T-helper 1 cell treated with Interleukin-12 subunit alpha and Interleukin-12 subunit beta and Interleukin-4 antibody, amounts not matched to agents 30 μg/mL and 1 μg/mL, for 36 hours (primary cell): ENCODE measurements at regions not wholly inside any gene's neighbourhood (a gene's known extent, or its start where the extent isn't known, plus 50 kb on each side); places are given as distances from the start of the nearest gene placed in this dataset.
"Not testable (repeated sequence)": the region's sequence is repeated elsewhere in the genome, so short reads cannot be mapped to it uniquely, and the experiment has no call there.

Experiments
- H3K27ac Mint-ChIP-seq: one replicate; pipeline ENCODE4 v1.8.0; 2021; ENCODE audit warnings: mild to moderate bottlenecking, mixed read lengths
- H3K27me3 Mint-ChIP-seq: one replicate; pipeline ENCODE4 v1.8.0; 2021; ENCODE audit warnings: low read depth, mixed read lengths
- H3K36me3 Mint-ChIP-seq: one replicate; pipeline ENCODE4 v1.8.0; 2021; ENCODE audit warnings: low read depth, mixed read lengths
- H3K4me1 Mint-ChIP-seq: one replicate; pipeline ENCODE4 v1.8.0; 2021; ENCODE audit warnings: low read depth, mixed read lengths
- H3K4me3 Mint-ChIP-seq: one replicate; pipeline ENCODE4 v1.8.0; 2021; ENCODE audit warnings: mild to moderate bottlenecking, moderate library complexity, mixed read lengths
- H3K9me3 Mint-ChIP-seq: one replicate; pipeline ENCODE4 v1.8.0; 2021; ENCODE audit warnings: mixed read lengths

GRCh38 chr5:83001796-83002381, 75.3 kb downstream of the TMEM167A start:
- H3K4me1 Mint-ChIP-seq = no peaks in the 10 kb centered on the region
- no peak overlapping the region for H3K4me3 Mint-ChIP-seq
- no peaks in the 10 kb centered on the region for H3K36me3 Mint-ChIP-seq
- H3K27ac Mint-ChIP-seq = no peak overlapping the region
- no peaks in the 10 kb centered on the region for H3K9me3 Mint-ChIP-seq
- no peaks in the 10 kb centered on the region for H3K27me3 Mint-ChIP-seq

DNA sequence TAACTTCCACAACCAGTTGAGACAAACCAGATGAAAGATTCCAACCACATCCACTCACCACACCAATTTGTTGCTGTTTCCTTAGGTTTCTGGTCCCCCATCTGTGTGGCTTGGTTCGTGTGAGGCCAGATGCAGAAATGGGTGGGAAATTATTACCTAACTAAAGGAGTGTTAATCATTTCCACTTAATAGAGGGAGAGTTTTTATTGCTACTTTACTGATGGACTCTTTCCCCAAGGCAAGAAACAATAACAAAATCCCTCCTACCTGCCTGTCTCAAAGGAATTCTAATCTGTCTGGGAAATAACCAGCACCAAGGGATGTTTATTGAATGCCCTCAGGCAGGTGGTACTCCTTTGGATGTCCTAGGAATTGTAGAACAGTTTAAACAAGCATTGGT, 76.3 kb downstream of the TMEM167A start:
- H3K36me3 Mint-ChIP-seq = no peaks in the 10 kb centered on the region
- no peaks in the 10 kb centered on the region for H3K27me3 Mint-ChIP-seq
- no peak overlapping the region for H3K27ac Mint-ChIP-seq
- no peaks in the 10 kb centered on the region for H3K9me3 Mint-ChIP-seq
- no peaks in the 10 kb centered on the region for H3K4me1 Mint-ChIP-seq
- H3K4me3 Mint-ChIP-seq = no peak overlapping the region

DNA sequence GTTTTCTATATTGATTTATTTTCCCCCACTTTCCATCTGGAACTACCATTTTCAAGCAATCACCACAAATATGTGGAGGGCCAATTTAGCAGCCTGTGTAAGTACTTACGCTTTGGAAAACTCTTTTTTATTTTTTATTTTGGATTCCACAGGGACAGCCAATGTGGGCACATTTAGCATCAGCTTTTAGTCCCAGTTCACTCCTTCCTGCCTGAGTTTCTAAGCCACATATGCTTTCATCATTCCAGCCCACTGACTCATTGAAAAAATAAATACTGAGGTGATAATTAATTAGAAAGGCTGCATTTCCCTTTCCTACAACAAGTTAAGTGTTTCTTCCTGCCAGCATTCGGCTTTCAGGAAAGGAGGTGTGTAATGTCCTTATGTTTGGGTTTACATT, 76.8 kb downstream of the TMEM167A start:
- Mint-ChIP-seq H3K4me3 (no peak overlapping the region), H3K9me3 (no peaks in the 10 kb centered on the region), H3K27ac (no peak overlapping the region), H3K27me3 (no peaks in the 10 kb centered on the region), H3K4me1 (no peaks in the 10 kb centered on the region), H3K36me3 (no peaks in the 10 kb centered on the region)

DNA sequence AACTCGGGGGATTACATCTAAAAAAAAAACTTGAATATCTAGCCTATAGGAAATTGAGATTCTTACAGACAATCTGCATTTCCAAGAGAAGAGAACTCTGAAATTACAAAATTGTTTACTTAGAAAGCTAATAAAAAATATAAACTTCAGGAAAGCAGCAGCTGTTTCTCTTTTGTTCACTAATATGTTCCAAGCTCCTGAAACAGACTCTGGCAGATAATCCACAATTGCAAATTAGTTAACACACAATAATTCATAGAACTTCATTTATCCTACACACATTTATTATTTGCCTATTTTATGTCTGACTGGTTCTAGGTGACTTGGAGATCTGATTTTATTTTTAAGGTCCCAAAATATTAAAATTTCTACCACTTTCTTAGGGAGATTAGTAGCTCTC, 83.8 kb downstream of the TMEM167A start:
- H3K4me3 Mint-ChIP-seq = no peak overlapping the region
- H3K27me3 Mint-ChIP-seq = no peaks in the 10 kb centered on the region
- no peaks in the 10 kb centered on the region for H3K36me3 Mint-ChIP-seq
- H3K4me1 Mint-ChIP-seq = no peaks in the 10 kb centered on the region
- H3K27ac Mint-ChIP-seq = no peak overlapping the region
- H3K9me3 Mint-ChIP-seq = no peaks in the 10 kb centered on the region

- H3K27me3 Mint-ChIP-seq = no peaks in the 10 kb centered on the region
- no peak overlapping the region for H3K27ac Mint-ChIP-seq
- no peaks in the 10 kb centered on the region for H3K9me3 Mint-ChIP-seq
- no peaks in the 10 kb centered on the region for H3K4me1 Mint-ChIP-seq
- no peaks in the 10 kb centered on the region for H3K36me3 Mint-ChIP-seq
- H3K4me3 Mint-ChIP-seq = no peak overlapping the region
These were observed 84.5 kb downstream of the TMEM167A start for GRCh38 chr5:82992646-82993045.

DNA sequence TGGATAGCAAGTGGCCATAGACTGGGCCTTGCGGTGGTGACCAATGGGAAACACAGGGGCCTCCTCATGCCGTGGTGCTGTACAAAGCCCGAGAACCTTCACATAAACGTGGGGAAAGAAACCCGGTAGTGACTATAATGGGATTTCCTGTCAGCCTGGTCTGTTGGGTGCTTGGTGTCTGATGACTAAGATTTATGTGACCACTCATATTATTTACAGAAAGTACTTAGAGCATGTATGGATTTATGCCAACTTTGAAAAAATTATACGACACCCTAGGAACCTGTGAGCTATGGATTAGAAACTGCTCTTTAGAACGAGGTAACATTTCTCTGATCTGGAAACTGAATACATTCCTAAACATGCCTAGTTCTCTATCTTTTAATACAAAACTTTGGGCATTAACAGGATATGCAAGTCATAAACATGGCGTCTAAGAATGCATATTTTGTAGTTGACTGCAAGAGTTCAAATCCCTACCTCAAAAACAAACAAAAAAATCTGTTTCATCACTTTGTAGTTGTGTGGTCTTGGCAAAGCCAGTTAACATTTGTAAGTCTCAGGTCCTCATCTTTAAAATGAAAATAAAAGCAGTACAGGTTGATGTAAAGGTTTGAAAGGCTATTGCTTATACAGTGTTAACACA, 85.4 kb downstream of the TMEM167A start:
- no peak overlapping the region for H3K27ac Mint-ChIP-seq

DNA sequence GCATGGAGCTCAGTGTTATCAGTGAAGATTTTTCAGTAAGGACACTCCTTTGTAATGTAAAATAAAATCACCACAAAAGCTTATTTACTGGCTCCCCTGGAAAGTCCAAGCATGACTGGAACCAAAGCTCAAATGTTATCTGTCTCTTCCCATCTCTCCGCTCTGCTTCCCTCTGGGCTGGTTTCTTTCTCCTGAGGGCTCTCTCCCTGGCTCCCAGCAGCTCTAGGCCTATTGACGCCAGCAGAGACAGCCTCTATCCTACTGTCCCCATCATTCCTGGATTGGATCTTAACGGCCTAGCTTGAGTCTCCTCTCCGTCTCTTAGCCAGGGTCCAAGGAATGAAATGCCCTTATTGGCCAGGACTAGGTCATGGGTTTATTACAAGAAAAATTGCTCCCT, 86.1 kb downstream of the TMEM167A start:
- Mint-ChIP-seq H3K9me3 (no peaks in the 10 kb centered on the region), H3K4me3 (no peak overlapping the region), H3K4me1 (no peaks in the 10 kb centered on the region), H3K27me3 (no peaks in the 10 kb centered on the region), H3K27ac (no peak overlapping the region), H3K36me3 (no peaks in the 10 kb centered on the region)

More for the DNA sequence above, 85.4 kb downstream of the TMEM167A start:
- Mint-ChIP-seq H3K27me3 (no peaks in the 10 kb centered on the region), H3K9me3 (no peaks in the 10 kb centered on the region), H3K4me3 (no peak overlapping the region), H3K4me1 (no peaks in the 10 kb centered on the region), H3K36me3 (no peaks in the 10 kb centered on the region)

- H3K4me1 Mint-ChIP-seq = no peaks in the 10 kb centered on the region
- H3K9me3 Mint-ChIP-seq = no peaks in the 10 kb centered on the region
- no peak overlapping the region for H3K27ac Mint-ChIP-seq
- no peak overlapping the region for H3K4me3 Mint-ChIP-seq
- no peaks in the 10 kb centered on the region for H3K27me3 Mint-ChIP-seq
- no peaks in the 10 kb centered on the region for H3K36me3 Mint-ChIP-seq
These were observed 90.0 kb downstream of the TMEM167A start for GRCh38 chr5:82987188-82987587.

DNA sequence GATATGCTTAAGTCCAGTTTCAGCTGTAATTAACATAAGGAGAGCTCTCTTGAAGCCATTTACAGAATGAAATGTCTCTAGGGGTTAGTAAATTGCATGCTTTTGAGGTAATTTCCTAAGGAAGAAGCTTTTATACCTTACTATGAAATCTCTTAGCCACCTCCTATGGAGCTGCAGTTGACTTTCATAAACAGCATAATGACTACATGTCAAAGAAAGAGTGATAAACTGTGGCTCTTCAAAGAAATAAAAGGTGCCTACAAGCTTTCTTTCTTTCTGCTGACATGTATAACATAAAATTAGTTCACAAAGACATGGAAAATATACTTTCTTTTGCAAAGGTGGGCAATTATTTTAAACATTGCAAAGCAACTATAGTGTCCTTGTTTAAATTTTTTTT, 90.8 kb downstream of the TMEM167A start:
- Mint-ChIP-seq H3K9me3 (no peaks in the 10 kb centered on the region), H3K4me3 (no peak overlapping the region), H3K27me3 (no peaks in the 10 kb centered on the region), H3K4me1 (no peaks in the 10 kb centered on the region), H3K27ac (no peak overlapping the region), H3K36me3 (no peaks in the 10 kb centered on the region)

DNA sequence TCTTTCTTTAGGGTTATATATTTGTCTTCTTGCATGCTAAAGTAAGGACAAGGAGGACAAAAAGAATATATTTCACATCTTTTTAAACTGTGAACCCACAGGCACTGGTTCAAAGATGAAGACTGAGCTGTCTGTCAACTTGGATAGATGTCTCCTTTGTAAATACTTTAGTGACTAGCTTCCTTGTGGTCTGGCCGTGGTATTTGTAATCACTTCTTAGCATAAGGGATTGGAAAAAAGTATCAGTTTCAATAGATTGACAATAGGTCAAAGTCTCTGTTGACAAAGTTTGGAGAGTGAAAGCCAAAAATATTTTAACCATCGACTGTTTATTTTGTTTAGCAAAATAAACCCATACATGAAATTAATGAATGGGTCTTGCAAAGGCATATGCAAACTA, 91.4 kb downstream of the TMEM167A start:
- Mint-ChIP-seq H3K27ac (no peak overlapping the region), H3K4me1 (no peaks in the 10 kb centered on the region), H3K36me3 (no peaks in the 10 kb centered on the region)

DNA sequence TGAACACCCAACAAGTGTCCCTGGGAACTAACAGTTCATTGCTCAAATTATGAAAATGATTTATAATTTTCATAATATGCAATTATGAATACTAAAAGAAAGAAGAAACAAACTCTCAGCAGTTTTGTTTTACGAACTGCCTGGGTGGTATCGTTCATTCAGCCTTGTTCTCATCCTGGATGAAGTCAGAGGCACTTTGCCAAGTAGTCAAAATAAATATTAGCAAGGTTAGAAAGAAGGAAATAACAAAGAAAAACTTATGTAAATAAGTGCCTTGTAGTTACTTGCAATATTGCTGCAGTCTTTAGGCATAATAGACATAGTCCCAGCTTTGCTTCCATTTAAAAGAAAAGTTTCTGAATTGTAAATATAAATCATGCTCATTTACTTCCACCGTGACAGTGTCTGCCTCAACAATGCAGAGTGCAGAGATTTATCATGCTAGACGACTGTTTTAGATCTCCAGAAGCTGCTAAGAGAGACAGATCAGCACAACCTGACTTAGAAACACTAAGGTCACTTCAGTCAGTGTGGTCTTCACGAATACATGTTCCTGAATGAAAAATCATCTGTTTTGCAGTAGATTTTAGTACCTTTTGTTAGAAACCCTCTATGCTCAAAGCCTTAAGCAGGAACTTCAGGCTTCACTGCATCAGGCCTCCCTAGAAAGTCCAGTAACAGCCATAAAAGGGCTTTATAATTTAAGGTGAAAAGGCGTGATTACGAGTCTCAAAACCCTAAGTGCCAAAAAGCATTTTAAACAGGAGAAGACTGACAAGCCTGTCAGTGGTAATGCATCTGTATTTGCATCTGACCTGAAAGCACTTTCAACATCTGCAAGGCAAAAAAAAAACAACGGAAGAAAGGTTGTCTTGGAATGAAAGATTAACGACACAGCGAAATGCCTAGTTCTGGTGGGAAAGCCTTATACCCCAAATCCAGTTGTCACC, 92.1 kb downstream of the TMEM167A start:
- H3K4me3 Mint-ChIP-seq = no peak overlapping the region
- no peaks in the 10 kb centered on the region for H3K4me1 Mint-ChIP-seq
- no peaks in the 10 kb centered on the region for H3K27me3 Mint-ChIP-seq
- H3K36me3 Mint-ChIP-seq = no peaks in the 10 kb centered on the region
- H3K27ac Mint-ChIP-seq = no peak overlapping the region
- H3K9me3 Mint-ChIP-seq = no peaks in the 10 kb centered on the region

More for the DNA sequence above, 91.4 kb downstream of the TMEM167A start:
- H3K9me3 Mint-ChIP-seq = no peaks in the 10 kb centered on the region
- H3K27me3 Mint-ChIP-seq = no peaks in the 10 kb centered on the region
- H3K4me3 Mint-ChIP-seq = no peak overlapping the region

- no peaks in the 10 kb centered on the region for H3K27me3 Mint-ChIP-seq
- no peak overlapping the region for H3K4me3 Mint-ChIP-seq
- H3K9me3 Mint-ChIP-seq = no peaks in the 10 kb centered on the region
- no peaks in the 10 kb centered on the region for H3K36me3 Mint-ChIP-seq
- no peaks in the 10 kb centered on the region for H3K4me1 Mint-ChIP-seq
- H3K27ac Mint-ChIP-seq = no peak overlapping the region
These were observed 94.3 kb downstream of the TMEM167A start for GRCh38 chr5:82982846-82983245.

DNA sequence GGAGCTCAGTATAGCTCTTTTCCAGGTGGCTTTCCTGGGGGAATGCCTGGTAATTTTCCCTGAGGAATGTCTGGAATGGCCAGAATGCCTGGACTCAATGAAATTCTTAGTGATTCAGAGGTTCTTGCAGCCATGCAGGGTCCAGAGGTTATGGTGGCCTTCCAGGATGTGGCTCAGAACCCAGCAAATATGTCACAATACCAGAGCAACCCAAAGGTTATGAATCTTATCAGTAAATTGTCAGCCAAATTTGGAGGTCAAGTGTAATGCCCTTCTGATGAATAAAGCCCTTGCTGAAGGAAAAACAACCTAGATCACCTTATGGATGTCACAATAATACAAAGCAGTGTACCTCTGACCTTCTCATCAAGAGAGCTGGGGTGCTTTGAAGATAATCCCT, 100.3 kb downstream of the TMEM167A start:
- not testable (repeated sequence) for H3K27me3 Mint-ChIP-seq, H3K36me3 Mint-ChIP-seq
- peaks cover 30% of the 10 kb centered on the region for H3K9me3 Mint-ChIP-seq

DNA sequence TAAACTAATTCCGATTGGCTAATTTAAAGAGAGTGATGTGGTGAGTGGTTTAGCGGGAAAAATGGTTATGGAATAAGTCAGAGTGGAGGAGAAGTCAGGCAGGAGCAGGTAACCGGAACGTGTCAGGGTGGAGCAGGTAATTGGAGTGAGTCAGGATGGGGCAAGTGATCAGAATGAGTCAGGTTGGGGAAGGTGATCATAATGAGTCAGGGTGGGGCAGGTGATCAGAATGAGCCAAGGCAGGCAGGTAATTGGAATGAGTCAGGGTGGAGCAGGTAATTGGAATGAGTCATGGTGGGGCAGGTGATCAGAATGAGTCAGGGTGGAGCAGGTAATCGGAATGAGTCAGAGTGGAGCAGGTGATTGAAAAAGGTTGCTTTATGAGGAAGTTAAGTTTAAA, 101.4 kb downstream of the TMEM167A start:
- H3K4me1 Mint-ChIP-seq = no peaks in the 10 kb centered on the region
- H3K27me3 Mint-ChIP-seq = no peaks in the 10 kb centered on the region
- H3K27ac Mint-ChIP-seq = no peak overlapping the region
- H3K9me3 Mint-ChIP-seq = peaks cover 40% of the 10 kb centered on the region
- H3K36me3 Mint-ChIP-seq = peaks cover 4% of the 10 kb centered on the region
- H3K4me3 Mint-ChIP-seq = no peak overlapping the region

More for the DNA sequence above, 100.3 kb downstream of the TMEM167A start:
- H3K4me1 Mint-ChIP-seq, H3K27ac Mint-ChIP-seq, H3K4me3 Mint-ChIP-seq: not testable (repeated sequence)

DNA sequence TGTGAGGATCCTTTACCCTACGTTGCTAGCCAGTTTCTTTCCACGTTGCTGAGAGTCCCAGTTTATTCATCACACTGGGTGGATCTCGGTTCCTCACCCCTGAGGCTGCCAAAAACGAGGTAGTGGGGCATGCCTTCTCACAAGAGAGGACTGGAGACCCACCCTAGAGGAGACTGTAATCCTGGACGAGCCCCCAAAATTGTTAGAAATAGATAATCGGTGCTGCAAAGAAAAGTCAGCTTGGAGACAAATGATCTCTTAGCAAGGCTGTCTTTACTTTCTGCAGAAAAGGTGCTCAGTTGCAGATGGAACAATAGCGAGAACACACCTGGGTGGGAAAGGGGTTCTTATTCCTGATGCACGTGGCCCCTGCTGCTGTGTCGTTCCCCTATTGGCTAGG, 101.8 kb downstream of the TMEM167A start:
- Mint-ChIP-seq H3K4me1 (no peaks in the 10 kb centered on the region), H3K36me3 (peaks cover 4% of the 10 kb centered on the region), H3K4me3 (no peak overlapping the region), H3K27ac (no peak overlapping the region), H3K27me3 (no peaks in the 10 kb centered on the region), H3K9me3 (peaks cover 44% of the 10 kb centered on the region)
